ENCODE measurements at regions not wholly inside any gene's neighbourhood (a gene's known extent, or its start where the extent isn't known, plus 50 kb on each side); places are given as distances from the start of the nearest gene placed in this dataset.
A peak's percentile ranks its signal among the peaks of the same experiment; 100 is the strongest.

DNA sequence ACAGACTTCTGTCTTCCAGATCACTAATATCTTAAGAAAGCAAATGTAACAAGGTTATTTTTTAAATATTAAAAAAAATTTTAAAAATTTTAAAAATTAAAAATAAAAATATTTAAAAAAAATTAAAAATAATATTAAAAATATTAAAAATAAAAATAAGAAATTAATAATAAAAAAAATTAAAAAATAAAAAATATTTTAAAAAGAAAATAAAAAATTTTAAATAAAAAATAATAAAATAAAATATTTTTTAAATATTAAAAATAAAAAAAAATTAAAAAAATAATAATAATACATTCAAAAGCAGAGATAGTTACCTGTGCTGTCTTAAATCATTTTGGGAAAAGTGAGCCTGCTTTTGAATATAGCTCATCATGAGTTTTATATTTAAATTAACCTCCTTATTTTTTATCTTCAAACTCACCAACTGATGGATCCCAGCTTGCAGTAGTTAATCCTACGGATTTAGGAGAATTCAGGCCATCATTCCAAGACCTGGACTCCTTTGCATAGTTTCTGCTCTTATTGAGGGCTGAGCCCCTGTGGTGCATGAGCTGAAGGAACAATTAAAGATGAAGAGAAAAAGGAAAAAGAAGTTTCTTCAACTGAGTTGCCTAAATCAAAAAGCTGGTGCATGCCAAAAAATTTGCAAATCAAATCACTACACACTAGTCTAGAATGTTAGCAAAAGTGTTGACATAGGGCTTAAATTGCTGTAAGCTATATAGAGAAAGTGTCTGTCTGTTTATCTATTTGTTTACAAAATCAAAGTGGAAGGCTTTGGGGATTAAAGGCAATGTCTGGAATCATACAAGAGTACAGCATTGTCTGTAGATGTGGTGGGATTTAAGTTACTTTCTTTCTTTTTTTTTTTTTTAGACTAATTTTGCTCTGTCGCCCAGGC is 50.5 kb upstream of the ZNF438 start:
- peaks cover 0 to 4% (median 0%) of the 10 kb centered on the region in 4 donors for H3K4me1 ChIP-seq
- H3K27me3 ChIP-seq = no peaks in the 10 kb centered on the region
- no peaks in the 10 kb centered on the region for H3K36me3 ChIP-seq
- no peaks in the 10 kb centered on the region for H3K9me3 ChIP-seq
- TF ChIP-seq, protein P1, sequence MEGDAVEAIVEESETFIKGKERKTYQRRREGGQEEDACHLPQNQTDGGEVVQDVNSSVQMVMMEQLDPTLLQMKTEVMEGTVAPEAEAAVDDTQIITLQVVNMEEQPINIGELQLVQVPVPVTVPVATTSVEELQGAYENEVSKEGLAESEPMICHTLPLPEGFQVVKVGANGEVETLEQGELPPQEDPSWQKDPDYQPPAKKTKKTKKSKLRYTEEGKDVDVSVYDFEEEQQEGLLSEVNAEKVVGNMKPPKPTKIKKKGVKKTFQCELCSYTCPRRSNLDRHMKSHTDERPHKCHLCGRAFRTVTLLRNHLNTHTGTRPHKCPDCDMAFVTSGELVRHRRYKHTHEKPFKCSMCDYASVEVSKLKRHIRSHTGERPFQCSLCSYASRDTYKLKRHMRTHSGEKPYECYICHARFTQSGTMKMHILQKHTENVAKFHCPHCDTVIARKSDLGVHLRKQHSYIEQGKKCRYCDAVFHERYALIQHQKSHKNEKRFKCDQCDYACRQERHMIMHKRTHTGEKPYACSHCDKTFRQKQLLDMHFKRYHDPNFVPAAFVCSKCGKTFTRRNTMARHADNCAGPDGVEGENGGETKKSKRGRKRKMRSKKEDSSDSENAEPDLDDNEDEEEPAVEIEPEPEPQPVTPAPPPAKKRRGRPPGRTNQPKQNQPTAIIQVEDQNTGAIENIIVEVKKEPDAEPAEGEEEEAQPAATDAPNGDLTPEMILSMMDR (IDR thresholded peaks at IDR 0.05) = no peak
- TF ChIP-seq EP300 (IDR thresholded peaks at IDR 0.05) (no peak), POLR2A (IDR thresholded peaks at IDR 0.05) (no peak), POLR2AphosphoS5 (IDR thresholded peaks at IDR 0.05) (no peak)
- WGBS, 2 donors = 89 to 92% methylated on average over 2 of the region's 2 CpGs
- H3K4me3 ChIP-seq = no peak overlapping the region
- no peak for ATAC-seq (ENCODE audit: low FRiP score in 2 of 2)
- DNase-seq = no peak
- H3K27ac ChIP-seq = no peak overlapping the region

DNA sequence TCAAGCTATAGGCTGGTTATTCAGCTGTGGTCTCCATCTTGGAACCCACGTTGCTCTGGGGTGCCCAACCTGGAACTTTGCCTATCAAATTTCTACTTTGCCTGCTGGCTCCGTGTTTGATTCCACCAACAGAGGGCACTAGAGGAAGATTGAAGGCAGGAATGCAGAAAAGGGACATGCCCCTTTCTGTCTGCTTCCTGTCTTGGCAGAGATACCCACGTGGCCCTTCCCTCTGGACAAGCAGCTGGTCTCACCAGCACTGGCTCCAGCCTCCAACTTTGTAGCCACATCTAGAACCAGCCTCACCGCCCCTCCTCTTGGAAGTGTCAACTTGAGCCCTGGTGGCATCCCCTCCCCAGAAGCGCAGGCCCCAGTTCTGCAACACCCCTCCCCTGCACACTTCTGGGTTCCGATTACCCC is 52.1 kb upstream of the ZNF438 start:
- ATAC-seq (ENCODE audit: low FRiP score in 2 of 2) = peak; percentile 43 to 52
- no peak overlapping the region for H3K27ac ChIP-seq
- no peaks in the 10 kb centered on the region for H3K9me3 ChIP-seq
- H3K4me3 ChIP-seq = no peak overlapping the region
- 48 to 49% methylated on average over 6 of the region's 6 CpGs for WGBS, 2 donors
- peaks cover 0 to 4% (median 0%) of the 10 kb centered on the region in 4 donors for H3K4me1 ChIP-seq
- TF ChIP-seq, protein P1 (IDR thresholded peaks at IDR 0.05) = peak in 5 of 6 experiments; percentile 40 to 57 (median 46)
- TF ChIP-seq POLR2A (IDR thresholded peaks at IDR 0.05) = no peak
- H3K36me3 ChIP-seq = no peaks in the 10 kb centered on the region
- peak in 1 of 2 donors; percentile 51 for DNase-seq
- no peaks in the 10 kb centered on the region for H3K27me3 ChIP-seq

DNA sequence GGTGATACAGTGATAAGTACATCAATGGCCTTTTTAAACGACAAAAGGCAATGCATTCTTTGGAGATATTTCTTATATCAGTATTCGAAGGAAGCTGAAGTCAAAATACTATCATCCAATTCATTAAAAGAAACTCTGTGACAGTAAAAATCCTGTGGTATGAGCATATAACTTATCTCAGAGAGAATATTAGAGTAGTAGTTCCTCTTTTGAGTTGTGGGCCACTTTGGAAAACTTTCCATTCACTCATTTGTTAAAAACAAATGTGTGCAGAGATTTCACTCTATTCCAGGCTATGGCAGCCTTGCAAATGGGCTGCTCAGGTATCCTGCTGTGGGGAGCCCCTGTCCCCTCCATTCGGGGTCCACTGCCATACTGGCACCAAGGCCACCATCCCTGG is 55.3 kb upstream of the ZNF438 start:
- Histone ChIP-seq H3K4me1 (peaks cover 0 to 4% (median 0%) of the 10 kb centered on the region in 4 donors), H3K36me3 (no peaks in the 10 kb centered on the region), H3K9me3 (no peaks in the 10 kb centered on the region), H3K27ac (no peak overlapping the region), H3K4me3 (no peak overlapping the region), H3K27me3 (no peaks in the 10 kb centered on the region)
- DNase-seq (no peak), ATAC-seq (ENCODE audit: low FRiP score in 2 of 2) (no peak)
- TF ChIP-seq POLR2AphosphoS5 (IDR thresholded peaks at IDR 0.05) (no peak), EP300 (IDR thresholded peaks at IDR 0.05) (no peak), POLR2A (IDR thresholded peaks at IDR 0.05) (no peak)
- TF ChIP-seq, protein P1 (IDR thresholded peaks at IDR 0.05) = no peak
- 82 to 94% methylated on average over 3 of the region's 3 CpGs for WGBS, 2 donors

DNA sequence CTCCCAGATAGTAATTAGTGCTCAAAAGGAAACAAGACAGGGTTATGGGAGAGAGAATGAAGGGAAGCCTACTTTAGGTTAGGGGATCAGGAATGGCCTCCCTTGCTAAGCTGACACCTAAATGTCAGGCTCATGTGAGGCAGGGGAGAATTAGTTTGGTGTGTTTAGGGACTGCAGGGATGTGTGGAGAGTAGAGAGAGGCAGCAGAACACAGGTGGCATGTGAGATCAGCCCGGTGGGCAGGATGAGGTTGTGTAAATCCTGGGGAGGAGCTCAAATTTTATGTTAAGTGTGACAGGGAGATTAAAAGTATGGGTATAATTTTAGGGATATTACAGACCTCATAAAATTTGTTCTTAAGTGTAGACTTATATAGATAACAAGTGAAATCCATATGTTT is 56.2 kb upstream of the ZNF438 start:
- 60 to 90% methylated on average over 1 of the region's 1 CpG for WGBS, 2 donors
- no peak for DNase-seq
- Histone ChIP-seq H3K9me3 (no peaks in the 10 kb centered on the region), H3K27ac (no peak overlapping the region), H3K36me3 (no peaks in the 10 kb centered on the region), H3K4me1 (peaks cover 0 to 4% (median 0%) of the 10 kb centered on the region in 4 donors), H3K27me3 (no peaks in the 10 kb centered on the region), H3K4me3 (no peak overlapping the region)
- ATAC-seq (ENCODE audit: low FRiP score in 2 of 2) = no peak
- TF ChIP-seq EP300 (IDR thresholded peaks at IDR 0.05) (no peak), POLR2A (IDR thresholded peaks at IDR 0.05) (no peak), POLR2AphosphoS5 (IDR thresholded peaks at IDR 0.05) (no peak)
- TF ChIP-seq, protein P1 (IDR thresholded peaks at IDR 0.05) = no peak
